H1 (cell line): ENCODE measurements at regions not wholly inside any gene's neighbourhood (a gene's known extent, or its start where the extent isn't known, plus 50 kb on each side); places are given as distances from the start of the nearest gene placed in this dataset.

Experiments
- CTCF ChIA-PET: fragments of 300-600 bp; sonication (Branson Sonifier 250); formaldehyde crosslinking; loops from one replicate; lab custom pipeline; 2021; ENCODE audit not compliant: partially characterized antibody; lab: Charles Lee
- POLR2A ChIA-PET: fragments of 300-600 bp; sonication (Branson Sonifier 250); formaldehyde crosslinking; loops from one replicate; lab custom pipeline; 2021; ENCODE audit warnings: inconsistent platforms; ENCODE audit not compliant: partially characterized antibody; lab: Charles Lee
- DNase-seq, 2 experiments: peaks; one replicate each; pipeline versions ENCODE4 v3.0.0 to v3.0.0-alpha.2; 2010 to 2022; ENCODE audit warnings: low spot score in 2 of 2, low read depth in 1 of 2, mixed read lengths in 1 of 2
- FAIRE-seq: peaks from 2 replicates; lab custom pipeline; 2011; peaks lifted over from hg19 to GRCh38; lab: Jason Lieb, UNC
- H2AFZ ChIP-seq: 2 replicates; pipeline ENCODE4 v1.8.1; 2012; ENCODE audit warnings: low read length, inconsistent platforms
- H2AK5ac ChIP-seq: 2 replicates; pipeline ENCODE4 v1.6.1; 2013; ENCODE audit warnings: low read depth, low read length
- H2BK120ac ChIP-seq: replicated peaks from 2 replicates; pipeline ENCODE3; 2013; ENCODE audit warnings: low read depth, low read length, inconsistent platforms
- H2BK12ac ChIP-seq: 2 replicates; pipeline ENCODE4 v1.6.1; 2013; ENCODE audit warnings: low read depth, low read length
- H2BK15ac ChIP-seq: 2 replicates; pipeline ENCODE4 v1.6.1; 2013; ENCODE audit warnings: low read length
- H2BK20ac ChIP-seq: 2 replicates; pipeline ENCODE4 v1.6.1; 2013; ENCODE audit warnings: low read length
- H2BK5ac ChIP-seq: 2 replicates; pipeline ENCODE4 v1.6.1; 2013; ENCODE audit warnings: low read depth, low read length
- H3K14ac ChIP-seq: 2 replicates; pipeline ENCODE4 v1.6.1; 2013; ENCODE audit warnings: inconsistent platforms; ENCODE audit not compliant: insufficient read length
- H3K18ac ChIP-seq: 2 replicates; pipeline ENCODE4 v1.6.1; 2013; ENCODE audit warnings: low read length; ENCODE audit errors: extremely low read depth
- H3K23ac ChIP-seq: 2 replicates; pipeline ENCODE4 v1.6.1; 2013; ENCODE audit warnings: inconsistent platforms; ENCODE audit not compliant: insufficient read length
- H3K23me2 ChIP-seq: 2 replicates; pipeline ENCODE4 v1.6.1; 2013; ENCODE audit warnings: low read depth, low read length
- H3K27ac ChIP-seq: 2 replicates; pipeline ENCODE4 v1.6.1; 2011; ENCODE audit warnings: low read depth, low read length, inconsistent platforms
- H3K27me3 ChIP-seq, 4 experiments: replicated peaks in 1 of 4; 1 replicate in 1 of 4; 2 replicates in 3 of 4; pipeline versions ENCODE4 v1.6.1 to v1.8.1; 2011 to 2013; ENCODE audit warnings: low read length in 3 of 4, mild to moderate bottlenecking in 3 of 4, inconsistent platforms in 2 of 4, mixed read lengths in 2 of 4, moderate library complexity in 1 of 4; ENCODE audit not compliant: control insufficient read depth in 3 of 4, insufficient read depth in 3 of 4; ENCODE audit errors: extremely low read depth in 1 of 4
- H3K36me3 ChIP-seq, 4 experiments: 2 replicates each; pipeline versions ENCODE4 v1.6.1 to v1.8.1; 2011 to 2013; ENCODE audit warnings: mild to moderate bottlenecking in 4 of 4, low read length in 3 of 4, moderate library complexity in 2 of 4, control low read depth in 1 of 4, inconsistent platforms in 1 of 4; ENCODE audit not compliant: insufficient read depth in 4 of 4, control insufficient read depth in 2 of 4
- H3K4ac ChIP-seq: replicated peaks from 2 replicates; pipeline ENCODE3; 2013; ENCODE audit warnings: low read length, low read depth, mixed read lengths, inconsistent platforms; ENCODE audit not compliant: insufficient read length
- H3K4me1 ChIP-seq, 4 experiments: replicated peaks in 1 of 4; 1 replicate in 1 of 4; 2 replicates in 3 of 4; pipeline versions ENCODE4 v1.6.1 to v1.8.1; 2011 to 2013; ENCODE audit warnings: low read length in 3 of 4, inconsistent platforms in 2 of 4, mixed read lengths in 1 of 4; ENCODE audit not compliant: insufficient read depth in 4 of 4, control insufficient read depth in 3 of 4
- H3K4me2 ChIP-seq, 2 experiments: 2 replicates each; pipeline versions ENCODE4 v1.6.1 to v1.8.1; 2011 to 2013; ENCODE audit warnings: low read depth in 2 of 2, low read length in 2 of 2, control low read depth in 1 of 2, inconsistent platforms in 1 of 2, mild to moderate bottlenecking in 1 of 2; ENCODE audit not compliant: insufficient read depth in 1 of 2
- H3K4me3 ChIP-seq, 4 experiments: fragments of 200-600, 300-600 bp in 1 of 4; sonication (generic), shearing (Covaris generic), sonication (Bioruptor Twin) in 1 of 4; 2 replicates each; pipeline versions ENCODE4 v1.5.1 to v1.8.1; 2011 to 2016; ENCODE audit warnings: low read length in 4 of 4, low read depth in 3 of 4, control low read depth in 2 of 4, inconsistent platforms in 2 of 4, mild to moderate bottlenecking in 2 of 4, mixed read lengths in 1 of 4, moderate library complexity in 1 of 4; ENCODE audit not compliant: insufficient read depth in 2 of 4; ENCODE audit errors: extremely low read depth in 1 of 4
- H3K56ac ChIP-seq: replicated peaks from 2 replicates; pipeline ENCODE3; 2013; ENCODE audit warnings: low read depth, mild to moderate bottlenecking, mixed read lengths, low read length, inconsistent platforms; ENCODE audit not compliant: insufficient read length
- H3K79me1 ChIP-seq: 2 replicates; pipeline ENCODE4 v1.6.1; 2013; ENCODE audit warnings: low read depth, low read length, control low read depth
- H3K79me2 ChIP-seq, 2 experiments: 2 replicates each; pipeline versions ENCODE4 v1.6.1 to v1.8.1; 2012 to 2013; ENCODE audit warnings: low read length in 2 of 2, mild to moderate bottlenecking in 2 of 2, inconsistent platforms in 1 of 2; ENCODE audit not compliant: insufficient read depth in 2 of 2, control insufficient read depth in 1 of 2
- H3K9ac ChIP-seq, 4 experiments: replicated peaks in 1 of 4; 1 replicate in 1 of 4; 2 replicates in 3 of 4; pipeline versions ENCODE4 v1.6.1 to v1.8.1; 2011 to 2013; ENCODE audit warnings: low read depth in 3 of 4, low read length in 3 of 4, control low read depth in 2 of 4, mild to moderate bottlenecking in 2 of 4, moderate library complexity in 2 of 4, inconsistent platforms in 1 of 4; ENCODE audit errors: extremely low read depth in 1 of 4
- H3K9me3 ChIP-seq, 2 experiments: 2 replicates each; pipeline versions ENCODE4 v1.6.1 to v1.8.1; 2012 to 2013; ENCODE audit warnings: mild to moderate bottlenecking in 2 of 2, moderate library complexity in 2 of 2, control low read depth in 1 of 2, inconsistent platforms in 1 of 2, low read depth in 1 of 2, low read length in 1 of 2, mixed read lengths in 1 of 2; ENCODE audit not compliant: insufficient read depth in 2 of 2
- H4K20me1 ChIP-seq, 2 experiments: replicated peaks in 1 of 2; 2 replicates each; pipeline versions ENCODE3 to v1.8.1; 2011 to 2013; ENCODE audit warnings: inconsistent platforms in 2 of 2, low read length in 2 of 2, mild to moderate bottlenecking in 1 of 2; ENCODE audit not compliant: insufficient read depth in 2 of 2, control insufficient read depth in 1 of 2
- H4K5ac ChIP-seq: 2 replicates; pipeline ENCODE4 v1.6.1; 2013; ENCODE audit warnings: low read length, low read depth, mixed read lengths, inconsistent platforms; ENCODE audit not compliant: insufficient read length
- H4K8ac ChIP-seq: 2 replicates; pipeline ENCODE4 v1.8.0; 2013; ENCODE audit warnings: mild to moderate bottlenecking, moderate library complexity, low read length, inconsistent platforms; ENCODE audit not compliant: insufficient read depth; ENCODE audit errors: extremely low read depth
- H4K91ac ChIP-seq: replicated peaks from 2 replicates; pipeline ENCODE3; 2013; ENCODE audit warnings: low read length, mixed read lengths, inconsistent platforms; ENCODE audit not compliant: insufficient read length
- CHD2 ChIP-seq: IDR thresholded peaks from 2 replicates; pipeline ENCODE4 v1.6.1; 2012; ENCODE audit warnings: low read length, improper control_type of control experiment
- HDAC2 ChIP-seq, 2 experiments: fragments of 300-600 bp in 1 of 2; sonication (generic) in 1 of 2; IDR thresholded peaks; 2 replicates each; pipeline ENCODE4 v1.6.1; 2011 to 2012; ENCODE audit warnings: low read depth in 2 of 2, low read length in 2 of 2, mild to moderate bottlenecking in 2 of 2, moderate library complexity in 2 of 2, borderline replicate concordance in 1 of 2, inconsistent platforms in 1 of 2
- SIX5 ChIP-seq: IDR thresholded peaks from 2 replicates; pipeline ENCODE4 v1.6.1; 2011; ENCODE audit warnings: mild to moderate bottlenecking, low read depth, low read length
- SUZ12 ChIP-seq: fragments of 200-600 bp; sonication (generic); IDR thresholded peaks from 2 replicates; pipeline ENCODE4 v1.6.1; 2012; ENCODE audit warnings: mild to moderate bottlenecking, inconsistent platforms, low read length, moderate library complexity, mixed read lengths
- WGBS, 2 experiments: shearing (Covaris generic) in 1 of 2; methylation state at CpG; one replicate each; pipeline versions ENCODE4 v1.1.6 to v1.1.7; 2013 to 2015; ENCODE audit warnings: low lambda C conversion rate in 2 of 2, mixed read lengths in 2 of 2, inconsistent platforms in 1 of 2, low coverage in 1 of 2, missing lambda C conversion rate in 1 of 2; ENCODE audit not compliant: insufficient replicate concordance in 2 of 2, insufficient coverage in 1 of 2, insufficient read length in 1 of 2; ENCODE audit errors: extremely low coverage in 1 of 2, missing lambda C conversion rate in 1 of 2; 5-methylcytosine and 5-hydroxymethylcytosine counted together

GRCh38 chr17:72454342-72454741 is 333.5 kb downstream of the SOX9 start:
- H3K4me3 ChIP-seq = no peak overlapping the region
- ChIA-PET POLR2A (no interaction called here), CTCF (interaction anchor here (1.2 to 1.6 kb wide), 2 partner anchors 11 to 24 kb away, joined by 3 to 6 read pairs; no protein-coding TSS in a partner anchor)
- H4K5ac ChIP-seq = no peak overlapping the region
- no peaks in the 10 kb centered on the region for H4K20me1 ChIP-seq
- H4K8ac ChIP-seq = no peak overlapping the region
- H2BK12ac ChIP-seq = no peak overlapping the region
- no peak overlapping the region for H2BK5ac ChIP-seq
- no peak overlapping the region for H3K9ac ChIP-seq
- no peak overlapping the region for H3K4ac ChIP-seq
- H3K18ac ChIP-seq = no peak overlapping the region
- TF ChIP-seq SUZ12 (no peak), CHD2 (no peak), SIX5 (no peak), HDAC2 (IDR thresholded peaks at IDR 0.05; ENCODE audit: borderline replicate concordance in 1 of 2, low read depth in 2 of 2, low read length in 2 of 2) (no peak)
- no peaks in the 10 kb centered on the region for H3K79me2 ChIP-seq
- no peak overlapping the region for H3K27ac ChIP-seq
- FAIRE-seq (no peak), DNase-seq (no peak)
- H3K56ac ChIP-seq = no peak overlapping the region
- no peak overlapping the region for H3K23ac ChIP-seq
- H3K4me2 ChIP-seq = no peak overlapping the region
- H2BK15ac ChIP-seq = no peak overlapping the region
- H2AK5ac ChIP-seq = no peak overlapping the region
- no peak overlapping the region for H2BK20ac ChIP-seq
- H4K91ac ChIP-seq = no peak overlapping the region
- no peak overlapping the region for H3K14ac ChIP-seq
- no peaks in the 10 kb centered on the region for H3K79me1 ChIP-seq
- WGBS, 2 experiments = 95% methylated on average over 4 of the region's 4 CpGs; no CpG with 5 or more reads in 1 of the 2 experiments
- no peaks in the 10 kb centered on the region for H3K27me3 ChIP-seq
- 0 out of 7 replicates have a peak, but pooled peaks cover 0 to 2% (median 0%) of the 10 kb centered on the region in 4 experiments for H3K4me1 ChIP-seq
- H3K9me3 ChIP-seq = no peaks in the 10 kb centered on the region
- H2BK120ac ChIP-seq = no peak overlapping the region
- H2AFZ ChIP-seq = no peak overlapping the region
- H3K36me3 ChIP-seq = no peaks in the 10 kb centered on the region
- no peaks in the 10 kb centered on the region for H3K23me2 ChIP-seq
